GM12878 (cell line): ENCODE measurements at regions not wholly inside any gene's neighbourhood (a gene's known extent, or its start where the extent isn't known, plus 50 kb on each side); places are given as distances from the start of the nearest gene placed in this dataset.

Experiments used
- CTCF ChIP-seq, 3 experiments: IDR thresholded peaks in 2 of 3; conservative IDR thresholded peaks in 1 of 3; 2 replicates each; pipeline ENCODE4 v1.5.1; 2011; ENCODE audit warnings: low read depth in 3 of 3, low read length in 3 of 3, mild to moderate bottlenecking in 3 of 3, control low read depth in 2 of 3, moderate library complexity in 2 of 3, inconsistent platforms in 1 of 3, mixed read lengths in 1 of 3; ENCODE audit not compliant: control insufficient read depth in 2 of 3, insufficient read depth in 1 of 3; ENCODE audit errors: extremely low read depth in 1 of 3
- HDAC6 ChIP-seq: fragments of 200-600 bp; sonication (generic); IDR thresholded peaks from one replicate; pipeline ENCODE4 v1.8.0; 2017; ENCODE audit warnings: antibody characterized with exemption; ENCODE audit not compliant: unreplicated experiment

- TF ChIP-seq CTCF (IDR thresholded peaks at IDR 0.05 in 2 of 3, conservative IDR thresholded peaks at IDR 0.05 in 1 of 3; ENCODE audit: control insufficient read depth in 2 of 3, extremely low read depth in 1 of 3, insufficient read depth in 1 of 3, low read depth in 3 of 3, low read length in 3 of 3) (no peak), HDAC6 (no peak)
Observed at GRCh38 chr5:2441495-2442180, 309.8 kb downstream of the IRX2 start.
